ENCODE measurements at regions not wholly inside any gene's neighbourhood (a gene's known extent, or its start where the extent isn't known, plus 50 kb on each side); places are given as distances from the start of the nearest gene placed in this dataset.

DNA sequence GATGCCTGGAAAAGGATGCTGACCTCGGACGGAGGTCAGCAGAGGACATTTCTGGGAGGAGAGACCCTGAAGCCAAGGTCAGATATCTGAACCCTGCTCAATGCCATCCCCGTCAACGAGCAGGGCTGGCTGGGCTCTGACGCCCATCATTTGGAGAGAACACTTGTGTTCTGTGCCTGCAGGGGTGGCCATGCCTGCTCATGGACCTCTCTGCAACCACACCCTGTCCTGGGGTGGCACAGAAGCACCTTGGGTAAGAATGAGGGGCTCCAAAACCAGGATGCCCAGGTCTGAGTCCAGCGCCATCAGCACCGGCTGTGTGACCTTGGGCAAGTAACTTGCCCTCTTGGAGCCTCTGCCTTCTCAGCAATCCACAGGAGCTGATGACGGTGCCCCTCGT, 293.7 kb upstream of the FOXF1 start:
- no peak overlapping the region for H3K27ac ChIP-seq

DNA sequence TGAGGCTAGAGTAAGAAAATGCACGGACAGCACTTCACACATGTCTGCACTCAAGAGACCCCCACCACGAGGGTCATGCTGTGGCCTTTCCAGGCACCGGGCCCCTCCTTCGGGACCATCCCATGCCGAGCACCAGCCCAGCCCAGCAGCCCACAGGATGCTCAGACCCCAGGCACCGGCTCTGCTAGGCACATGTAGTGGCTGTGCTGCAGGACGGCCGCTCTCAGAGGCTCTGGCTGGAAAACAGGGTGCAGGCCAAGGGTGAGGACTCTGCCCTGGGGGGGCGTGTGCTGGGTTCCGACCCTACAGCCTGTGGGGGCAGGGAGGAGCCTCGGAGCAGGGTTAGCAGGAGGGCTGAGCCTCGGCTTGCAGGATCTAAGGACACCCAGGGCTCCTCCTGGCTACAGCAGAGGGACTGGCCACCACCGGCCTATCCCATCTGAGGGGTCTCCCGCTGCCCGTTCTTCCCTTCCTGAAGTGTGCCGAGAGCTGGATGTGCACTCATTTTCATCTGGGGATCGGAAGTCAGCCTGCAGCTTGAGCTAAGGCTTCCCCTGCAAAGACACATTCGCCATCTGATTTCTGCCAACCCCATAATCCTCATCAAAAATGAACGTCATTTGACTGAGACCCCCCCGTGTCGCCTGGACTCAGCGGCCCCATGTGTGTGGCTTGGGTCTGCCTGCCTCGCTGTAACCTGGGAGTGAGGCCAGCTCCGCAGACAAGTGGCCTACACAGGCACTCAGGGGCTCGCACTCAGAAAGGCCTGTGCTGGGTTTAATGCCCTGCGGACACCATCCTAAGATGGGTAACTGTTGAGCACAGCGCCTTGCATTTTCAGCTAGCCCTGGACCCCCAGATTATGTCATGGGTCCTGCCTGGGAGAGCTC, 293.1 kb upstream of the FOXF1 start:
- WGBS, 2 donors: 74 to 82% methylated on average over 27 of the region's 27 CpGs
- H3K27me3 ChIP-seq: no peaks in the 10 kb centered on the region
- no peaks in the 10 kb centered on the region for H3K36me3 ChIP-seq
- TF ChIP-seq POLR2AphosphoS5 (IDR thresholded peaks at IDR 0.05) (no peak), EP300 (IDR thresholded peaks at IDR 0.05) (no peak), POLR2A (IDR thresholded peaks at IDR 0.05) (no peak)
- TF ChIP-seq, protein P1, sequence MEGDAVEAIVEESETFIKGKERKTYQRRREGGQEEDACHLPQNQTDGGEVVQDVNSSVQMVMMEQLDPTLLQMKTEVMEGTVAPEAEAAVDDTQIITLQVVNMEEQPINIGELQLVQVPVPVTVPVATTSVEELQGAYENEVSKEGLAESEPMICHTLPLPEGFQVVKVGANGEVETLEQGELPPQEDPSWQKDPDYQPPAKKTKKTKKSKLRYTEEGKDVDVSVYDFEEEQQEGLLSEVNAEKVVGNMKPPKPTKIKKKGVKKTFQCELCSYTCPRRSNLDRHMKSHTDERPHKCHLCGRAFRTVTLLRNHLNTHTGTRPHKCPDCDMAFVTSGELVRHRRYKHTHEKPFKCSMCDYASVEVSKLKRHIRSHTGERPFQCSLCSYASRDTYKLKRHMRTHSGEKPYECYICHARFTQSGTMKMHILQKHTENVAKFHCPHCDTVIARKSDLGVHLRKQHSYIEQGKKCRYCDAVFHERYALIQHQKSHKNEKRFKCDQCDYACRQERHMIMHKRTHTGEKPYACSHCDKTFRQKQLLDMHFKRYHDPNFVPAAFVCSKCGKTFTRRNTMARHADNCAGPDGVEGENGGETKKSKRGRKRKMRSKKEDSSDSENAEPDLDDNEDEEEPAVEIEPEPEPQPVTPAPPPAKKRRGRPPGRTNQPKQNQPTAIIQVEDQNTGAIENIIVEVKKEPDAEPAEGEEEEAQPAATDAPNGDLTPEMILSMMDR (IDR thresholded peaks at IDR 0.05): no peak
- H3K4me3 ChIP-seq: no peak overlapping the region
- no peaks in the 10 kb centered on the region for H3K9me3 ChIP-seq
- no peak overlapping the region for H3K27ac ChIP-seq
- peak; percentile 56 for DNase-seq
- H3K4me1 ChIP-seq: peaks cover 0 to 9% (median 8%) of the 10 kb centered on the region in 4 donors
- intact Hi-C loops (cut with DNase I): no loop called here

More for the DNA sequence above, 293.7 kb upstream of the FOXF1 start:
- no peaks in the 10 kb centered on the region for H3K36me3 ChIP-seq
- no peaks in the 10 kb centered on the region for H3K27me3 ChIP-seq
- DNase-seq: peak; percentile 55
- H3K4me3 ChIP-seq: no peak overlapping the region
- H3K9me3 ChIP-seq: no peaks in the 10 kb centered on the region
- intact Hi-C loops (cut with DNase I): no loop called here
- no peak for TF ChIP-seq POLR2A (IDR thresholded peaks at IDR 0.05)
- no peak for TF ChIP-seq POLR2AphosphoS5 (IDR thresholded peaks at IDR 0.05)
- no peak for TF ChIP-seq EP300 (IDR thresholded peaks at IDR 0.05)
- TF ChIP-seq, protein P1 (IDR thresholded peaks at IDR 0.05): no peak
- WGBS, 2 donors: 87 to 91% methylated on average over 9 of the region's 9 CpGs
- peaks cover 0 to 9% (median 8%) of the 10 kb centered on the region in 4 donors for H3K4me1 ChIP-seq

DNA sequence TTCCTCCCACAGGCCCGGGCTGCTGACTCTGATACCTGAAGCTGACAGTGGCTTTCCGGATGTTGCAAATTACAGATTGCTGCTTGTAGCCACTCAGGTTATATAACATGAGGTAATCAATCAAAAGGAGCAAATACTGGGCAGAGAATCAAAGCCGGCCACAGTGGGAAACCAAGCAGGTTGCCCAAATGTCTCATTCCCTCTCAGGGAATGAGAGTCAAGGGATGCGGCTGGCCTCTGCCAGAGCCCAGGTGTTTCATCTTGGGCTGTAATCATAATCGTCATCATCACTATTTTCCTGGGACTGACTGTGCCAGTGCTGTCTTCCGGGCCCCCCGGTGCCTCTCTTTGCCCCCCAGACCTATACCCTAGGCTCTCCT, 292.4 kb upstream of the FOXF1 start:
- Histone ChIP-seq H3K36me3 (no peaks in the 10 kb centered on the region), H3K9me3 (no peaks in the 10 kb centered on the region), H3K4me3 (no peak overlapping the region), H3K4me1 (peaks cover 0 to 9% (median 8%) of the 10 kb centered on the region in 4 donors), H3K27ac (no peak overlapping the region), H3K27me3 (no peaks in the 10 kb centered on the region)
- TF ChIP-seq, protein P1 (IDR thresholded peaks at IDR 0.05): no peak
- TF ChIP-seq EP300 (IDR thresholded peaks at IDR 0.05): no peak
- no peak for TF ChIP-seq POLR2AphosphoS5 (IDR thresholded peaks at IDR 0.05)
- no peak for TF ChIP-seq POLR2A (IDR thresholded peaks at IDR 0.05)
- DNase-seq: no peak
- 66 to 82% methylated on average over 7 of the region's 7 CpGs for WGBS, 2 donors
- intact Hi-C loops (cut with DNase I): no loop called here

DNA sequence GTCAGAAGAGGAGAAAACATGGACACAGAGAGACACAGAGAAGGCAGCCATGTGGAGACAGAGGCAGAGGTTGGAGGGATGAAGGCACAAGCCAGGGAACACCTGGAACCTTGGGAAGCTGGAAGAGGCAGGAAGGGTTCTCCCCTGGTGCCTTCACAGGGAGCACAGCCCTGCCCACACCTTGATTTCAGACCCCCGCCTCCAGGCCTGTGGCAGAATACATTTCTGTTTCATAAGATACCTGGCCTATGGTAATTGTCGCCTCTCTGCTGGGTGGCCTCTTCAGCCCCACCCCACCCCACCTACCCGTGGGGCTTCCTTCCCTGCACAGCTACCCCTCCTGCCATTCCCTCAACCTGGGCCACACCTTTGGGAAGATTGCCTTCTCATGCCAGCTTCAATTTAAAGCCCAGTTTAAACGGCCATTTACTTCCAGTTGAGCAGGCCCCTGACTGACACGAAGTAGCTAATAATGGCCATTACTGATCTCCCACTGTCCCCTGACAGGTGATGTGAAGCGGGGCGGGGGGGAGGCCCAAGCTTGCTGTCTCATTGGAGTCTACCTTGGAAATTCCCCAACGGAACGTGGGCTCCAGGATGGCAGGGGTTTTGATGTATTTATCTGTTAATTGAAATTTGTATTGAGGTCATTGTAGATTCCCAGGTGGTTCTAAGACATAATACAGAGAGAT, 291.7 kb upstream of the FOXF1 start:
- Histone ChIP-seq H3K9me3 (no peaks in the 10 kb centered on the region), H3K4me3 (no peak overlapping the region), H3K36me3 (no peaks in the 10 kb centered on the region), H3K27ac (no peak overlapping the region), H3K4me1 (peaks cover 0 to 12% (median 7%) of the 10 kb centered on the region in 4 donors), H3K27me3 (no peaks in the 10 kb centered on the region)
- intact Hi-C loops (cut with DNase I): no loop called here
- TF ChIP-seq POLR2A (IDR thresholded peaks at IDR 0.05): no peak
- TF ChIP-seq, protein P1 (IDR thresholded peaks at IDR 0.05): no peak
- TF ChIP-seq POLR2AphosphoS5 (IDR thresholded peaks at IDR 0.05): no peak
- no peak for TF ChIP-seq EP300 (IDR thresholded peaks at IDR 0.05)
- 58 to 77% methylated on average over 9 of the region's 9 CpGs for WGBS, 2 donors
- DNase-seq: peak; percentile 60

Measured in sigmoid colon (tissue), 6 donors.